Kidney epithelial cell (primary cell): ENCODE measurements at regions not wholly inside any gene's neighbourhood (a gene's known extent, or its start where the extent isn't known, plus 50 kb on each side); places are given as distances from the start of the nearest gene placed in this dataset.

Source experiments
- DNase-seq: peaks from one replicate; pipeline ENCODE4 v3.0.0-alpha.2; 2010; ENCODE audit warnings: low read depth
- H3K27me3 ChIP-seq: 2 replicates; pipeline ENCODE4 v1.6.0; 2011; ENCODE audit warnings: low read length; ENCODE audit not compliant: control insufficient read depth, insufficient read depth
- H3K36me3 ChIP-seq: 2 replicates; pipeline ENCODE4 v1.5.1; 2011; ENCODE audit warnings: low read length; ENCODE audit not compliant: control insufficient read depth, insufficient read depth
- H3K4me3 ChIP-seq: 2 replicates; pipeline ENCODE4 v1.5.1; 2011; ENCODE audit warnings: low read depth, mild to moderate bottlenecking, control low read depth, low read length
- CTCF ChIP-seq: IDR thresholded peaks from 2 replicates; pipeline ENCODE4 v1.5.1; 2011; ENCODE audit warnings: mild to moderate bottlenecking, moderate library complexity, low read length, control low read depth, inconsistent platforms; ENCODE audit not compliant: insufficient read depth, poor library complexity, severe bottlenecking

GRCh38 chr2:129004940-129005490 is 686.3 kb upstream of the HS6ST1 start:
- Histone ChIP-seq H3K36me3 (no peaks in the 10 kb centered on the region), H3K27me3 (no peaks in the 10 kb centered on the region), H3K4me3 (no peak overlapping the region)
- no peak for TF ChIP-seq CTCF
- no peak for DNase-seq

GRCh38 chr2:129006135-129006886 is 687.6 kb upstream of the HS6ST1 start:
- no peaks in the 10 kb centered on the region for H3K36me3 ChIP-seq
- no peak overlapping the region for H3K4me3 ChIP-seq
- no peak for DNase-seq
- no peaks in the 10 kb centered on the region for H3K27me3 ChIP-seq
- TF ChIP-seq CTCF = no peak

GRCh38 chr2:129006901-129007300 is 688.2 kb upstream of the HS6ST1 start:
- TF ChIP-seq CTCF = no peak
- Histone ChIP-seq H3K4me3 (no peak overlapping the region), H3K36me3 (no peaks in the 10 kb centered on the region), H3K27me3 (no peaks in the 10 kb centered on the region)
- DNase-seq = no peak

- Histone ChIP-seq H3K36me3 (no peaks in the 10 kb centered on the region), H3K4me3 (no peak overlapping the region), H3K27me3 (no peaks in the 10 kb centered on the region)
- no peak for TF ChIP-seq CTCF
- DNase-seq = no peak
These were observed 689.6 kb upstream of the HS6ST1 start for GRCh38 chr2:129008055-129008880.

- no peaks in the 10 kb centered on the region for H3K27me3 ChIP-seq
- no peak for TF ChIP-seq CTCF
- H3K4me3 ChIP-seq = no peak overlapping the region
- DNase-seq = no peak
- no peaks in the 10 kb centered on the region for H3K36me3 ChIP-seq
These were observed 690.4 kb upstream of the HS6ST1 start for GRCh38 chr2:129008881-129009554.
